ENCODE measurements at regions not wholly inside any gene's neighbourhood (a gene's known extent, or its start where the extent isn't known, plus 50 kb on each side); places are given as distances from the start of the nearest gene placed in this dataset.

DNA sequence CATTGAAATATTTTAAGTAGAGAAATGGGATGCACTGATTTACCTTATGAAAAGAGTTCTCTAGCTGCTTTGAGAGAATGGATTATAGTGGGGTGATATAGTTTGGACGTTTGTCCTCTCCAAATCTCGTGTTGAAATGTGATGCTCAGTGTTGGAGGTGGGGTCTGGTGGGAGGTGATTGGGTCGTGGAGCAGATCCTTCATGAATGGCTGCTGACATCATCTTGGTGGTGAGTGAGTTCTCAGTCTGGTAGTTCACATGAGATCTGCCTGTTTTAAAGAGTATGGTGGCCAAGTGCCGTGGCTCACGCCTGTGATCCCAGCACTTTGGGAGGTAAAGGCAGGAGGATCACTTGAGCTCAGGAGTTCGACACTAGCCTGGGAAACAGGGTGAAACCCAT, 58.7 kb upstream of the SH3RF3 start:
- no peak for DNase-seq (ENCODE audit: low spot score)

DNA sequence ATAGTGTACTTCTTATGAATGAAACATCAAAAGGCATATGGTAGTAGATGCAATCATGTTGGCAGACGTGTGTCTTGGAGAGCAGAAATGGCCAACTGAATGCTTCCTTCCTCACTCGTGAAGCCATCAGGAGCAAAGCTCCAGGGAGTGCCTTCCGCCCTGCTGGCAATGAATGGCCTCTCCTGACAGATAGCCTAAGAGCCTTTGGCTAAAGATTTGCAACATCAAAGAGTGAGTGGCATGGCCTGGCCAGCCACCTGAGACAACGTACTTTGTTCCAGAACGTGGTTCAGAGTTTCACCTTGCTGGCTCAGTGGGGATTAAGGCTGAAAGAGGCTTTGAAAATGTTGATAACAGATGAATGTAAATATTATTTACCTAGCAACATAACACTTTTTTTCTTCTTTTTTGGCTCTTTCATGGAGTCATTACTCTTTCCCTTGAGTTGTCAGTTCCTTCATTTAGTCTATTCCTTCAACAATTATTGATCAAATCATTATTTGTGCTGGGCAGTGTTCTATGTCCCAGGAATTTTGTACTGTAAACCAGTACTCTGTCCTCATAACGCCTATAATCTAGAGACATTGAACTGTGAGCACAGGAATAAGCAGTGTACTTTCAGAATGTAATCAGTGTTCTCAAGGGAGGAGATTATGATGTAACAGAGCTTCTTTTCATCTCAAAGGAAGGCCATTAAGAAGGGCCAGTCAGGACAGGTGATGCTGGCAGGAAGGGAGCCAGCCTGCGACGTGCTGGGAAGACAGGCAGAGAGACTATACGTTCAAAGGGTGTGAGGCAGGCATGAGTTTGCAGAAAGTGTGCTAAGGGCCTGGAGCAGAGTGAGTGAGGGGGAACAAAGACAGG, 59.4 kb upstream of the SH3RF3 start:
- DNase-seq (ENCODE audit: low spot score) = no peak

DNA sequence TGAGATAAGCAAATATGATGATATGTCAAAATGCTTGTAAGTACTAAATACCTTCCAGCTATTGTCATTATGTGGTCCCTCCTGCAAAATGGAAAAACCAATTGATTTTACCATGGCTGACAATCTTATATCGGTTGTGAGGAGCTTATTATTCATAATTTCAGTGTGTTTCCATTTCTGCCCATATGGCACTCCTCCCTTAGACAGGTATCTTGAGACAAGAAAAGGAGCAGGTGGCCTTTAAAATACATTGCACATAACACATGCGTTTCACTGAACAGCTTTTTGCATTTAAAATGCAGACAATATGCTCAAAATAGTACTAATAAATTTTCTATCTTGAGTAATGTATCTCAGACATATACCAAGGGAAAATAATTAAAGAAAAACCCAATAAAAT, 60.2 kb upstream of the SH3RF3 start:
- DNase-seq (ENCODE audit: low spot score) = no peak

DNA sequence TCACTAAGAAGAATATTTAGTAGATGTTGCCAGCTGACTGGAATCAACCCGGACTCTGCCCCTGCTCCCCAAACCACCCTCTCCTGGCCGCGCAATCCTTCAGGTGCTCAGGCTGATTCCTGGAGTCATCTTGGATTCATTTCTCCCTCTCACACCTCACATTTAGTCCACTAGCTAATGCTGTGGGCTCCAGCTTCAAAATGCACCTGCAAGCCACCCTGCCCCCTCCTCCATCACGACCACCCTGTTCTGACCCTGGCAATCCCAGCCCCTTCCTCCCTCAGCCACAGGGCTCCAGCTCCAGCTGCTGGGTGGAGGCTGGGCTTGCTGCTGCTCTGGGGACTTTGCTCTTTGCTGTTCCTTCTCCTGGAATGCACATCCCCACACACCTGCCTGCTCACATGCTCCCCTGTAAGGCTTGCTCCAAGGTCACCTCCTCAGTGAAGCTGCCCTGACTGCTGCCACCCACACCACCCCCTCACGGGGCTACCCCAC, 61.3 kb upstream of the SH3RF3 start:
- DNase-seq (ENCODE audit: low spot score) = no peak

DNA sequence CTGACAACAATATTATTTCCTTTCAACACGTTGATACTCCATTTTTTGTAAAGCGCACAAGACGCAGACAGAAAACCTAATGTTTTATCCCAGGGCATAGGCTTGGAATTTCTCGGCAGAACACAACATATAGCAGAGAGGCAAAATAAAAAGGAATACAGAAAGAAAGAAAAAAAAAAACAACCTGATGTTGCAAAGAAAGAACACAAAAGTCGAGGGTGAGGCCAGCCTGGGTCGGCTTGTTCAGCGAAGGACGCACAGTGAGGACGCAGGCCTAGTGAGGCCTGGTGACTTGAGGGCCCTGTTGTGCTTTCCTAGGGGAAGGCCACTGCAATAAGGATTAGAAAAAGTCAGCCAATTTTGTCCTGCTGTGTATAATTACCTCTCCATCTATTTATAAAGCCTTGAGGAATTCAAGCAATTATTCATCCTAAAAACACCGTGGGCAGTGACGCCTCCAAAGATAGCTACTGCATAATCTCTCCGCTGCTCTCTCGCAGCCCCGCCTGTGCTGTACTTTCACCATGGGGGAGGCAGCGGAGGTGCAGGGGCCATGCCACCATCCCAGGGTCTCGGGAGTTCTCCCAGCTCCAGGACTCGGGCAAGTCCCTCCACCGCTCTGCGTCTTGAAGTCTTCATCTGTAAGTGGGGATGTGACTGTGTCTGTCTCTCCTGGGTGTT, 61.9 kb upstream of the SH3RF3 start:
- no peak for DNase-seq (ENCODE audit: low spot score)

DNA sequence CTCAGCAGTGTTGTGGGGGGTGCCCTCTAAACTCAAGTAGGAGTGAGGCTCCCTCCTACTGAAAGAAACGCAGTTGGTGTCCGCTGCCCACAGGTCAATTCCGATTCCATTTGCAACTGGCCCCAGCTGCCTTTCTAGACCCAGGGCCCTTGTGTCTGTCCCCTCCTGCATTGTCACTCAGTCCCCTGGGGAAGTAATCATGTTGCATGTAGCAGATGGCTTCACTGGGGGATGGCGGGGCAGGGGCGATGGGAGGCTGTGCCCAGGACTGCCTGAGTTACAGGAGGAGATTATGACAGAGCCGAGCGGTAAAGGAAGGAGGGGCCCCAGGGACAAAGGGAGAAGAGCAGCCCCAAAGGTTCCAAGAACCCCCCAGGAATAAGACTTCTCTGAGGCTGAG, 62.5 kb upstream of the SH3RF3 start:
- no peak for DNase-seq (ENCODE audit: low spot score)

DNA sequence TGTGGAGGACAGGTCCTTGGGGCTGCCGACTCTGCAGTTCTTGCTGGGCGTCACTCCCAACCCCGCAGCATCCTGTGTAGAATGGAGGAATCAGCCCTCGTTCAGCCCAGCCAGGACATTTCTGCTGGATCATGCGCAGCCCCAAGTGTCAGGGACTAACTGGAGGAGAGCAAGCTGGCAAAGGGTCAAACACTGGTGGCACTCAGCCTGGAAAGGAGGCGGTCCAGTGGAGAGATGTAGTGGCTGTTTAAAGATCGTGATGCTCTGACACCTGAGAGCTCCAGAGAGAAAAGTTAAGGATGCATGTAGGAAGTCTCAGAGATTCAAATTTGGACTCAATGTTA, 63.6 kb upstream of the SH3RF3 start:
- no peak for DNase-seq (ENCODE audit: low spot score)

DNA sequence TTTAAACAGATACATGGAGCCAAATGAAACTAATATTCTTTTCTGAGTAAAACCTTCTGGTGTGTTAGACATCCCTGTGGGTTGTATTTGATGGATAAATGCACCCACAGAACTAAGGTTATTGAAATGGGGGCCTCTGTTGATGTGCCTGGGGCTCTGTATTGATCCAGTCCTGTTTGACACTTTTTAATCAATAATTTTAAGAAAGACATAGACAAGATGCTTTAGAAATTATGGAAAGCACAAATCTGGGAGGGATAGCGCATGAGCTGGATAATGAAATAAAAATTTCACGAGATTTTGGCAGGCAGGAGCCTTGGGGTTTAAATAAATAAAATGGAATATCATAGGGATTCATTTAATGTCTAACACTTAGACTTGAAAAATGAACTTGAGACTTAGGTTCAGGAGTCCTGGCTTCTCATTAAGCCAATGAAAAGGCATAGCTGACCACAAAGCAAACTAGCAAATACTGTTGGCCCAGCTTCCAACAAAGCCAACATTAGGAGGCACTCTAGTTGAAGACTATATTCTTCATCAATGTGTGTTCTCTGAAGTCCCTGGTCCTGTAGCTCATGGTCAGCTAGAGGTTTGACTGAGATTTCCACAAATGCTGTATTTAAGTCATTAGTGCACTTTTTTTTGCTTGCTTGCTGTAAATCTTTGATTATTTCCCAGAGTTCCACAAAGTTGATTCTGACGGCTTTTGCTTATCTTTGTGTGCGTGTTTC, 64.2 kb upstream of the SH3RF3 start:
- no peak for DNase-seq (ENCODE audit: low spot score)

DNA sequence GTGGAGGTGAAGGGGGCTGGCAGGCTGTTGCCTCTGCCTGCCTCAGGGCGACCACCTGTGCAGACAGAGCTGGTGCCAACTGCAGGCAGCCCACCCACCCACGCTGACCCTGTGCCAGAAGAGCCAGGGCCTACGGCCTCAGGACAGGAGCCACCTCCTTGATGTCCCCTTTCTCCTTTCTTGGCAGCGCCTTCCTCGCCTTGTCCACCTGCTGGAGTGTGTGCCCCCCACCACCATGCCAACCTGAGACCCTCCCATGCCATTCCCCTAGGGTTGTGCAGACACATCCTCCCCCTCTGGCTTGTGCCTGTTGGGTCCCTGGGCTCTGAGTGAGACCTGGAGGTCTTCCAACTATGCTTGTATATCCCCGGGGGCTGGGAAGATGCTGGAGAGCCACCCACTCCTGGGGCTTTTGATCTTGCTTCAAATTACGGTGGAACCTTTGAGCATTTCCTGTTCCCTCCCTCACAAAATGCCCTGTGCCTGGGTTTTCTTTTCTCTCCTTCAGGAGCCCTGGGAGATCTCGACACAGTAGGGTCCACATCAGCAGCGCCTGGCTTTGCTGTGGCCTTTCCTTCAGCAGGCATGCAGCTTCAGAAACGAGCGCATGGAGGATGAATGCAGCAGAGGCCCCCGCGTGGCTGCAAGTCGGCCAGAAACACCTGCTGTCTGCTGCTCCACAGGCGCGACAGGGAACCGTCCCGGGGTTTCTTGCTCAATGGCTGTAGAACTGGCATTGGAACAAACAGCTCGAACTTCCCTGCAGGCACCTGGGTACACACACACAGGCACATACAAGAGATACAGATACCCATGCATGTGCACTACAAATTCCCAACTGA, 65.9 kb upstream of the SH3RF3 start:
- no peak for DNase-seq (ENCODE audit: low spot score)

DNA sequence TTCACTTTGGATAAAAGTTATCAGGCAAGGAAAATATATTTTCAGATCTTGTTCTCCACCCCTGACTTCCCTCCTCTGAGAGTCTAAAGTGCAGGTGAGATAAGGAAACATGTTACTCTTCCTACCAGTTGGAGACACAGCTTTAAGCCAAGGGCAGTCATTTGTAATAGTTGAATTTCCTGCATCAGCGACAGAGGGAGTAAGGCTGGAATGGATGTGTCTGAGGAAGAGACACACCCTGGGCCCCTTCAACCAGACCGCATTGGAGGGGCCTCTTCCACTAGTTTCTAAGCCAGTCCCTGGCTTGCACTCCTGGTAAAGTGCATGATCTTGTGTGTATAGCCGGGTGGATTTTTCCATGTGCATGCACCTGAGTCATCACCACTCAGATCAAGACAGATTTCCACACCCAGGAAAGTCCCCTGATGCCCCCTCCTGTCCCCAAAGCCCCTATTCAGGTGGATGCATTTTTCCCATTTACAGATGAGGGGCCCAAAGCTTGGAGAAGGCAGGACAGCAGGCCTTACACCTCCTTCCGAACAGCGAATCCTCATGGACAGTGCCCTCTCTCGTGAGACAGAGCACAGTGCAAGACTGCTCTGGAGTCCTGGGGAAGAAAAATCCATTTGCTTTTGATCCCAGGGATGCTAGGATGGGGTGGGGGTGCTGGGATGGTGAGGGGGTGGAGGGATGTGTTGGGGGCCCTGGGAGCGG, 66.7 kb upstream of the SH3RF3 start:
- DNase-seq (ENCODE audit: low spot score) = no peak

DNA sequence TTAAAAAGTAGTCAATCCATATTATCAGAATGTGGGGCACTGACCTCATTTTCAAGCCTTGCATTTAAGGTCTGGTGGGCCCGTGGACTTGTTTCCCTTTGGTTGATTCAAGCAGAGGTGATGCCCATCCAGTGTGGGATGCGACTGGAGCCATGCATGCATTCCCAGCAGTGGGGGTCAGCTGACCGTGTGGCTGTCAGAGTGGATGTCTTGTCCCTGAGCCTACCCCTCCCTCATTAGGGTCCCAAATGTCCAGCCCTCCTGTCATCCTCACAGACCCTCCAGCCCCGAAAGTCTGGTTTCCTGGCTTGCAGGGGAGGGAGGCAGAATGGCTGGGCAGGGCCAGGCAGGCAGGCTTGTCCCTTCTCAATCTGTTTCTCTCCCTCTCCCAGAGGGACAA, 67.3 kb upstream of the SH3RF3 start:
- no peak for DNase-seq (ENCODE audit: low spot score)

DNA sequence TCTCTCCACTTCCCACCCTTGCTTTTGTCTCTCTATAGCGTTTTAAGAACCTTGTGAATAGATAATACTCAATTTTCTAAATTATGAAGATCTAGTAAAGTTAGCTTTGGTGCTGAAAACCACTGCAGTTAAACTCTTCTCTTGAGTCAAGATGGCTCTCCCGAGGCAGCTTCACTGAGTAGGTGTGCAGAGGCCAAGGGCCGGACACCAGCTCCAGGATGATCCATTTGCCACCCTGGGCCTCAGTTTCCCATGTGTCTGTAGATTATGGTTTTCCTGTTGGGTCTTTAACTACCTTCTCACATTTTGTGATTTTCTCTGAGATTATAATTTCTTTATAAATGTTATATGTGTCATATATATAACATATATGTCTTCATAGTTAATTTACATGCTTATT, 68.5 kb upstream of the SH3RF3 start:
- DNase-seq (ENCODE audit: low spot score) = no peak

DNA sequence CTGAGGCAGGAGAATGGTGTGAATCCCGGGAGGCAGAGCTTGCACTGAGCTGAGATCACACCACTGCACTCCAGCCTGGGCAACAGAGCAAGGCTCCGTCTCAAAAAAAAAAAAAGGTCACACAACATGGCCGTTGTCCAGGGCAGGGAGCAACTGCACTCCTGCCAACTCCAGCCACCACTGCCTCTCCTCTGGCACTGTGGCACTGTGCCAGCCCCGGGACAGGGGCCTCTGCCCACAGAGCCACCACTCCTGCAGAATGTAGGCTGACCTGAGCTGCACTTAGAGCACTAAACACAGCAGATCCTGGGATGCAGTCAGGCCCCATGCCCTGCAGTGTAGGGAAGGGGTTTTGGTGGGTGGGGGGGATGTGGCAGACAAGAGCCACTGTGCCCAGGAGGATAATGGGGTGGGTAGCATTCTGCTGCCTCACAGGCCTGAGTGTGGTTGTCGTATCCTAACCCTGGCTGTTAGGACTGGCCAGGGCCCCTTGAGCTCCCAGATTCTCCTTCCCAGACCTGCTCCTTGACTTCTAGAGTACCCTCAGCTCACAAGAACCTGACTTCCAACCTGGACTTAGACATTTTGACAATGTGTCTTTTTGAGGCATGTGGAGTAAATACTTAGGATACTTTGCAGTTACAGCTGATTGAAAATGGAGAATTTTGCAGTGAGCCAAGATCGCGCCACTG, 69.4 kb upstream of the SH3RF3 start:
- DNase-seq (ENCODE audit: low spot score) = no peak

DNA sequence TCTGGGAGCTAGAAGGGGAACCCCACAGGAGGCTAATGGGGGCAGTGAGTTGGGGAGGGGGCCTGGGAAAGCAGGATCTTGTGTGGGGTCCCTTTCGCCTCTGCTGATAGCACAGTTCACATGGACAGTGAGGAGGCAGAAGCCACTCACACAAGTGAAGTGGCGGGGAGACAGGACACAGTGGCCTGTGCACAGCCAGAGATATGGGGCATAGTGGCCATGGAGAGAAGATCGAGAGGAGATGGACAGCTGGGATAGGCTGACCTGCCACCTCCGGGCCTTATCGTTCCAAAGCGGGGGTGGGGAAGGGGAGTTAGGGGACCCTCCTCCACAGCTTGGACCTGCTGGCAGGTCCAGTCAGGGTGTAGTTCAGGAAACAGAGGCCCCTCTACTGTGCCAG, 69.8 kb upstream of the EDAR start:
- DNase-seq (ENCODE audit: low spot score) = no peak

DNA sequence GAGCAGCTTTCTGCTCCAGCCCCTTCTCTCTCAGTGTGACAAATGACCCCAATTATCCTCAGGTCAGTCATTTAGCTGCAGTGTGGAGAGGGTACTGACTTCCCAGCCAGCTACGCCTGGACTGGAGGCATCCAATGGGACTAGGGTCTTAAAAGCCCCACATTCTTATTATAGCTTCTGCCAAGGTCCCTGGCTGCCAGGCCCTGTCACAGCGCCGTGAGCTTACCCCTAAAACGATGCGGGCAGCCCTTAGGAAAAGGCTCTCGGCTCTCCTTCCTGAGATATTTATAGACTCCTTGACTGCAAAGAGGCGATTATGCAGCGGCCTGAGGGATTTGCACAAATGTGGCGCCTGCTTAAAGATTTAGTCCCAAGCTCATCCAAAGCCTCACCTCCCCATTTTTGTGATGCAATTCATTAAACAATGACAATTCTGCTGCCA, 69.2 kb upstream of the EDAR start:
- DNase-seq (ENCODE audit: low spot score) = no peak

DNA sequence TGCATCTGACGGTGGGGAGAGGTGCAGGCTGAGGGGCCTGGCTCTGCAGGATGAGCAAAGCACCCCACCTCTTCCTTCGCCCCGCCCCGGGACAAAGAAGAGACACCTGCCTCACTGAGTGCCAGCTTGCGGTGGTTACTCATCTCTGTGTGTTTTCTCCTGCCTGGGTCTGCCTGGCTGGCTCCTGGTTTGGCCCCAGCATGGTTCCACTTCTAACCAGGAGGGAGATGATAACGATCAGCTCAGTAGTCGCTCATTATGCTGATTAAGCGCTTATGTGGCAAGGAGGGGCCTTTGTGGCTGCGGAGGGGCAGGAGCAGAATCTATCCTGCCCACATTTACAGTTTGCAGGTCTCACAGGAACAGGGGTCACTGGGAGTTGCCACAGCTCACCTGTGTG, 68.7 kb upstream of the EDAR start:
- DNase-seq (ENCODE audit: low spot score) = no peak

DNA sequence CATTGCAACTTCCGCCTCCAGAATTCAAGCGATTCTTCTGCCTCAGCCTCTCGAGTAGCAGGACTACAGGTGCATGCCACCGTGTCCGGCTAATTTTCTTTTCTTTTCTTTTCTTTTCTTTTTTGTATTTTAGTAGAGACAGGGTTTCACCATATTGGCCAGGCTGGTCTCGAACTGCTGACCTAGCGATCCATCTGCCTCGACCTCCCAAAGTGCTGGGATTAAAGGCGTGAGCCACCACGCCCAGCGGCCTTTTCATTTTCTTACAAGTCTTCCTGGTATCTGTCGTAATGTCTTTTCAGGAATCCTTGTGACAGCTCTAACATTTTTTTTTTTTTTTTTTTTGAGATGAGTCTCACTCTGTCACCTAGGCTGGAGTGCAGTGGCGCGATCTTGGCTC, 66.4 kb upstream of the EDAR start:
- no peak for DNase-seq (ENCODE audit: low spot score)

DNA sequence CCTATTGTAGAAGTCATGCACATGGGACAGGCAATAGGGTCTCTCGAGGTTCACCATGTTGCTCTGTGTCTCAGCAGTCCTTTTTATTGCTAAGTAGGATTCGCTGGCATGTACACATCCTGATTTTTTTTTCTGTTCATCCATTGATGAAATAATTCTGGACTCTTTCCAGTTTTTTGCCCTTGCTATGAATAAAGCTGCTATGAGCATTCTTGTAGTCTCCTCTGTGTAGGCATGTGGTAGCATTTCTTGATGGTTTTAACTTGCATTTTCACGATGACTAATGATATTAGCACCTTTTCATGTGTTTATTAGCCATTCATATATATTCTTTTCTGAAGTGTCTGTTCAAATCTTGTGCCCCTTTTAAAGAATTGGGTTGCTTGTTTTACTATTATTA, 65.8 kb upstream of the EDAR start:
- no peak for DNase-seq (ENCODE audit: low spot score)

DNA sequence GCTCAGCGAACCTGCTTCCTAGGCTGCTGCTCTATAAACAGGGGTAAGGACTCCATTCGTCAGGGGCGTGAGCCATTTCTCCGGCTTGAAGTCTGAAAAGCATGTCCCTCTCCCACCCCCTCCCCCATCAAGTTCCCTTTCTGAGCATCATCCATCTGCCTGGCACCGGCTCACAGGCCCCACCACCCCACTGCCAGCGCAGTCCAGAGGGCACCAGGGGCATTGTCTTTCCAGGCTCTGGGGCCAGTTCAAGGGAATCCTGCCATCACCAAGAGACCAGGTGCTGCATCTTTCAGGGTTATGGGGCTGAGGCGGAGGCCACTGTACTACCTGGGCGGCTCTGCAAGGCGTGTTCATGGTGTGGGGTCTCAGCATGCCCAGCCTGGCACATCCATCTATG, 64.7 kb upstream of the EDAR start:
- no peak for DNase-seq (ENCODE audit: low spot score)

DNA sequence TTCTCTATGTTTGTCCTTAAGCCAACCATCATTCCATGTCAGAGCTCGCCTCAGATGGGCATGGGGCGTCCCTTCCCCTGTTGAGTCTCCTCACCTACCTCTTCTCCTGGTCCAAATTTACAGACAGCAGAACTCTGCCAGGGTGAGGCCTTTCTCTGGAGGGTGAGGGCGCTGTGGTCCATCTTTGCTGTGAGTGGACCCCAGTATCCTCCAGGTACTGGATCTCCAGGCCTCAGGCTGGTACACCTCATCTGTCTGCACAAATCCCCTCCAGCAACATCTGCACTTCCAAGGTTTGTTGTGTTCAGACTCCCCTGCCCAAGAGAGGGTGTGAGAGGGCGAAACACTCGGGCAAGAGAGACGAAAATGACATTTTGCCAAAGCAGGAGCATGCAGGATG, 63.9 kb upstream of the EDAR start:
- no peak for DNase-seq (ENCODE audit: low spot score)

DNA sequence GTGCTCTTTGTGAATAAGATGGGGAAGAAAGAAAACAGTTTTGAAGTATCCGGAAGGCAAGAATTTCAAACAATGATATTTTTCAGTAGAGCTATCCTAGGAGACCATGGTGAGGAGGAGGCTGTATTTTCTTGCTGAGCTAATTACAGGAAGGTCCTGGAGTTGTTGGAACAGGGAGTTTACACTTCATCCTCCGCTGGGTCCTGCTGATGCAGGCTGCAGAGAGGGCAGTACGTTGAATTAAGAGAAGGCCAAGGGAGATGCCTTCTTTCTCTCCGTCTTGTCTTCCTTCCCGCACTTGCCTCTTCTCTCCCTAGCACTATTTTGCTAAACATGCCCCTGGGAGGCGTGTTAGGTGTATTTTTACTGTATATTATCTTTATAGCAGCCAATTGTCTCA, 60.0 kb upstream of the EDAR start:
- DNase-seq (ENCODE audit: low spot score) = no peak
